ENCODE measurements at regions not wholly inside any gene's neighbourhood (a gene's known extent, or its start where the extent isn't known, plus 50 kb on each side); places are given as distances from the start of the nearest gene placed in this dataset.

DNA sequence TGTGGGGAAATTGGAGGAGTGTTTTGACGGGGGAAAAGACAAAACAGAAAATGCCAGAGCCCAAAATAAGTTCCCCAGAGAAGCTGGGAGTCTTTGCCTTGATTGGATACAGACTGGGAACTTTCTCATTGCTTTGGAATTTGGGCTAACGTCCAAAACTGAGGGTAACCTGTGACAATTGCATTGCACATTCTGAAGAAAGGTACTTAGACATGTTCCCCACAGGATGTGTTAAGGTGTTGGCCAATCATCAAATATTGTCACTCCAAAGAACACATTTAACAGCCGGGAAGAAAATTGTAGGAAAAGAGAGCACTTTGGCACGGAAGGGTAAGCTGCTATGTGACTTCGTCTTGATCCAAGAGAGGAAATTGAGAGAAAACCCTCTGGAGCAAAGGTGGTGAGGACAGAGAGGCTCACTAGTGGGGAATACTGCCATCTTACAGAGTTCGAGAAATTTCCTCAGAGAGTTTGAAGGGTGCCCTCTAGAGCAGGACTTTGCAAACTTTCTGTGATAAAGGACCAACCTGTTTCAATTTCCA is 619.5 kb upstream of the TBL1XR1 start:
- H3K4me3 Mint-ChIP-seq, result no peak overlapping the region
- DNase-seq (no peak), ATAC-seq (no peak)
- H3K36me3 Mint-ChIP-seq (ENCODE audit: low read depth), result no peaks in the 10 kb centered on the region
- no peaks in the 10 kb centered on the region for H3K27me3 Mint-ChIP-seq
- H3K27ac Mint-ChIP-seq, result no peak overlapping the region
- H3K4me1 Mint-ChIP-seq, result peaks cover 26% of the 10 kb centered on the region
- no peaks in the 10 kb centered on the region for H3K9me3 Mint-ChIP-seq

DNA sequence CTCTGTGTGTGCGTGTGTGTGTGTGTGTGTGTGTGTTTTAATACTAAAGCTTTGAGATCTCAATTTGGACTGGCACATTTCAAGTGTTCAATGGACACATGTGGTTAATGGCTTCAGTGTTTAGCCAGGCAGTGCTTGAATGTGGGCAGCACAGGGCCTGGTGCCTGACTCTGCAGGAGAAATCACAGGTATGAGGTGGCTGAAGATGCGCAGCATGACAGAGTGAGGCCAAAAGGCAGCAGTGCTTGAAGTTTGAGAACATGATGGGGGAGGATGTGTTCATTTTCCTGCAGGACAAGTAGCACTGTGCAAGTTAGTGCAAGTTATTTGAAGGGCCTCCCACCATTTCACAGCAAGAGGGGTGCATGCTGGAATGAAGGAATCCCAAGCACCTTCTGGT is 620.5 kb upstream of the TBL1XR1 start:
- Mint-ChIP-seq H3K4me3 (no peak overlapping the region), H3K4me1 (peaks cover 22% of the 10 kb centered on the region), H3K9me3 (no peaks in the 10 kb centered on the region), H3K27ac (no peak overlapping the region), H3K36me3 (ENCODE audit: low read depth) (no peaks in the 10 kb centered on the region), H3K27me3 (no peaks in the 10 kb centered on the region)
- DNase-seq (no peak), ATAC-seq (no peak)

- no peaks in the 10 kb centered on the region for H3K27me3 Mint-ChIP-seq
- ATAC-seq, result no peak
- H3K27ac Mint-ChIP-seq, result no peak overlapping the region
- H3K4me3 Mint-ChIP-seq, result no peak overlapping the region
- no peaks in the 10 kb centered on the region for H3K36me3 Mint-ChIP-seq (ENCODE audit: low read depth)
- H3K4me1 Mint-ChIP-seq, result peaks cover 22% of the 10 kb centered on the region
- no peak for DNase-seq
- H3K9me3 Mint-ChIP-seq, result no peaks in the 10 kb centered on the region
Observed at GRCh38 chr3:177818712-177819240, 621.5 kb upstream of the TBL1XR1 start.

GRCh38 chr3:177820683-177821316 is 623.5 kb upstream of the TBL1XR1 start:
- no peaks in the 10 kb centered on the region for H3K9me3 Mint-ChIP-seq
- ATAC-seq (no peak), DNase-seq (no peak)
- no peaks in the 10 kb centered on the region for H3K36me3 Mint-ChIP-seq (ENCODE audit: low read depth)
- no peak overlapping the region for H3K4me3 Mint-ChIP-seq
- H3K4me1 Mint-ChIP-seq, result peaks cover 20% of the 10 kb centered on the region
- H3K27ac Mint-ChIP-seq, result peak overlapping the region; percentile 10
- H3K27me3 Mint-ChIP-seq, result no peaks in the 10 kb centered on the region

GRCh38 chr3:177822681-177823096 is 625.4 kb upstream of the TBL1XR1 start:
- H3K4me3 Mint-ChIP-seq, result no peak overlapping the region
- no peak for DNase-seq
- H3K27ac Mint-ChIP-seq, result no peak overlapping the region
- ATAC-seq, result no peak
- no peaks in the 10 kb centered on the region for H3K27me3 Mint-ChIP-seq
- peaks cover 25% of the 10 kb centered on the region for H3K4me1 Mint-ChIP-seq
- H3K36me3 Mint-ChIP-seq (ENCODE audit: low read depth), result no peaks in the 10 kb centered on the region
- no peaks in the 10 kb centered on the region for H3K9me3 Mint-ChIP-seq

- no peak for DNase-seq
- Mint-ChIP-seq H3K36me3 (ENCODE audit: low read depth) (no peaks in the 10 kb centered on the region), H3K4me3 (no peak overlapping the region), H3K4me1 (peaks cover 30% of the 10 kb centered on the region), H3K27ac (no peak overlapping the region), H3K27me3 (no peaks in the 10 kb centered on the region), H3K9me3 (no peaks in the 10 kb centered on the region)
- no peak for ATAC-seq
Observed at GRCh38 chr3:177823701-177824189, 626.5 kb upstream of the TBL1XR1 start.

- Mint-ChIP-seq H3K4me1 (peaks cover 30% of the 10 kb centered on the region), H3K27ac (no peak overlapping the region), H3K27me3 (no peaks in the 10 kb centered on the region), H3K4me3 (no peak overlapping the region), H3K9me3 (no peaks in the 10 kb centered on the region), H3K36me3 (ENCODE audit: low read depth) (no peaks in the 10 kb centered on the region)
- ATAC-seq (no peak), DNase-seq (no peak)
Observed at GRCh38 chr3:177824190-177824786, 627.0 kb upstream of the TBL1XR1 start.

GRCh38 chr3:177824841-177825240 is 627.6 kb upstream of the TBL1XR1 start:
- Mint-ChIP-seq H3K27ac (no peak overlapping the region), H3K4me1 (peaks cover 29% of the 10 kb centered on the region), H3K4me3 (no peak overlapping the region), H3K27me3 (no peaks in the 10 kb centered on the region), H3K9me3 (no peaks in the 10 kb centered on the region), H3K36me3 (ENCODE audit: low read depth) (no peaks in the 10 kb centered on the region)
- DNase-seq (no peak), ATAC-seq (no peak)

DNA sequence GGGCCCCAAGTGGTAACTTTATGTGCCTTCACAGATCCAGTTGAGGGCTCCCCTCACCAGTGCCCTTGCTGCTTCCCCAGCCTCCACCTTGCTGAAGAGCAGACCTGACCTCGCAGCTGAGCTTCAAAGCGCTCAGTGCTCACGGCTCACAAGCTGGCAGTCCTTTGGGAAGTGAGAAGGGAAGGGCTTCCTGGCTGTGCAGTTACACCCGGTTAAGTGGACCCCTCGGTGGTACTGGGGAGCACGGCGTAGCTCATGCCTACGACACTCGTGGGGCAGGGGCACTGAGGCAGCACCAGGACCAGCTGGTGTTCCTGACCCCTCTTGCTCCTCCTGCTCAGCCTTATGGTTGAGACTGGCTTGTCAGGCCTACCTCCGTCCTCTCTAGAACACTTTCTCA is 629.0 kb upstream of the TBL1XR1 start:
- Mint-ChIP-seq H3K9me3 (no peaks in the 10 kb centered on the region), H3K27ac (no peak overlapping the region), H3K4me3 (no peak overlapping the region), H3K27me3 (no peaks in the 10 kb centered on the region), H3K4me1 (peaks cover 21% of the 10 kb centered on the region), H3K36me3 (ENCODE audit: low read depth) (no peaks in the 10 kb centered on the region)
- no peak for DNase-seq
- no peak for ATAC-seq

DNA sequence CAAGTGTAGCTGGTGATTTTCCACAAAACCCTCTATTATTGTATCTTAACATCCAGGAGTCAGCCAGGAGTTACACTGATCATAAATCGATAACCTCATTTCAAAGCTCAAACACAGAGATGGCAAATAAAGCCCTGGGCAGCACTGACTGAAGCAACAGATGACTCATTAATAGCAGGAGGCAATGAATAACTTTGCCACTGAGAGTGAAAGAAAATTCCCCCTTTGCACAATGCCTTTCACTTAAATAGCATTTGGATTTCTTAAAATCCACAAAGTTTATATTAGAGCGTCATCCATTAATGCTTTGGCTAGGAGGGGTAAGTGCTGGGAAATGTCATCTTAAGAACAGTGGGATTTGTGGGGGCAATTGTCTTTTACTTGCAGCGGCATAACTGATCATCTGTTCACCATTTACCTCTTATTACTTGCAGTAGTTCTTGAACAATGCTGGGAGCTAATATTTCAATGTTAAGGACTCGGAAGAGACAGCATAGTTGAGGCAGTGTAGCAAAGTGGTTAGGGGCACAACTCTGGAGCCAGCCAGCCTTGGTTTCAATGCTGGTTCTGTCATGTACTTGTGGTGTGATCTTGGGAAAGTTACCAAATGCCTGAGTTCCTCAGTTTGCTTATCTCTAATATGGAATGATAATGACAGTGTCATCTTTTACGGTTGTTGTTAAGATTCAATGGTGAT is 630.4 kb upstream of the TBL1XR1 start:
- no peaks in the 10 kb centered on the region for H3K27me3 Mint-ChIP-seq
- H3K27ac Mint-ChIP-seq, result no peak overlapping the region
- peaks cover 15% of the 10 kb centered on the region for H3K4me1 Mint-ChIP-seq
- H3K36me3 Mint-ChIP-seq (ENCODE audit: low read depth), result no peaks in the 10 kb centered on the region
- H3K4me3 Mint-ChIP-seq, result no peak overlapping the region
- H3K9me3 Mint-ChIP-seq, result no peaks in the 10 kb centered on the region
- ATAC-seq (peak; percentile 33), DNase-seq (no peak)

DNA sequence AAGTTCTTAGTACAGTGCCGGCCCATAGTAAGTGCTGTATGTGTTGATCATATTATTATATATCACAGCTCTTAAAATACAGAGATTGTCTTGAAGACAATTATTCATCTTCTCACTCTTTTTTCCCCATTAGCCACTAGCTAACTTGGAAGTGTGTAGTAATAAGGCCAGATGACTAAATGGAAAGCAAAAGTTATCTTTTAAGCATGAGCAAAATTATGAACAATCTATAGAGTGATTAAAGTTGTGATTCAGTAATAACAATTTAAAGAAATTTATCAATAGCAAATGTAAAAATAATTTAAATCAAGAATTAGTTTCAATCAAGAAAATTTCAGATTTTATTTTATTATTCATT is 630.9 kb upstream of the TBL1XR1 start:
- no peaks in the 10 kb centered on the region for H3K9me3 Mint-ChIP-seq
- H3K36me3 Mint-ChIP-seq (ENCODE audit: low read depth), result no peaks in the 10 kb centered on the region
- H3K4me3 Mint-ChIP-seq, result no peak overlapping the region
- ATAC-seq (no peak), DNase-seq (no peak)
- peaks cover 14% of the 10 kb centered on the region for H3K4me1 Mint-ChIP-seq
- H3K27ac Mint-ChIP-seq, result no peak overlapping the region
- H3K27me3 Mint-ChIP-seq, result no peaks in the 10 kb centered on the region

DNA sequence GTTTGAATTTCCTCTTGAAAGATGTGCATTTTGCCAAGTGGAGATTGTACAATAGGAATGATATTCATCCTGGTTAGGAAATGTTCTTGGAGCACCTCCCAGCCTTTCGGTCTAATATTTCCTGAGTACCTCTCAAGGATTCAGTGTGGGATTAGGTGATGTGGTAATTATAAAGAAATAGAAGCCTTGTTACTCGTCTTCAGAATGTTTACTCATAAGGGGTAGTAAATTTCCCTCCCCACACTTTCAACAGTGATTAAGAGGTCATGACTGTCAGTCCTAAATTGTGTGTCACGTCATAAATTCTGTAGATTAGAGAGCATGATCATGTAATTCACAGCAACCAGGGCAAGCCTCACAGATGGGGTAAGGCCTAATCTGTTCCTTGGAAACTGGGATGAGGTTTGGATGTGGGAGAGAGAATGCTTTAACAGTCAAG is 633.1 kb upstream of the TBL1XR1 start:
- ATAC-seq (no peak), DNase-seq (no peak)
- H3K27me3 Mint-ChIP-seq, result no peaks in the 10 kb centered on the region
- H3K36me3 Mint-ChIP-seq (ENCODE audit: low read depth), result no peaks in the 10 kb centered on the region
- no peaks in the 10 kb centered on the region for H3K9me3 Mint-ChIP-seq
- H3K27ac Mint-ChIP-seq, result no peak overlapping the region
- H3K4me1 Mint-ChIP-seq, result peaks cover 16% of the 10 kb centered on the region
- H3K4me3 Mint-ChIP-seq, result no peak overlapping the region

DNA sequence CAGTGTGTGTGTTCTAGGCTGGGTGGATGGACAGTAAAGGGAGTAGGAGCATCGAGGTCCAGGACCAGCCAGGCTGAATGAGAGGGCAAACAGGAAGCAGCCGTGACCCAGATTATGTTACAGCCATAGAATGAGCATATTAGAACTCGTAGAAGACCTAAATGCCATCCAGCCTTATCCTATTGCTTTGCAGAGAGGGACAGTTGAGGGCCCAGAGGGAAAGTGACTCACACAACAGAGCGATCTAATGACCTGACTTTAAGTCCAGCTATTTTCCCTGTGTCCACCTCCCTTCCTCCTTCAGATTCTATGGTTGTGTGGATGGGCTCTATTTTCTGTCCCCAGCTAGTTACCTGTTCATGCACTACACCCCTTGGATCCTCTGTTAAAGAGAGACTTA is 634.1 kb upstream of the TBL1XR1 start:
- ATAC-seq (no peak), DNase-seq (no peak)
- H3K27ac Mint-ChIP-seq, result no peak overlapping the region
- H3K4me3 Mint-ChIP-seq, result no peak overlapping the region
- H3K4me1 Mint-ChIP-seq, result peaks cover 22% of the 10 kb centered on the region
- H3K9me3 Mint-ChIP-seq, result no peaks in the 10 kb centered on the region
- no peaks in the 10 kb centered on the region for H3K27me3 Mint-ChIP-seq
- no peaks in the 10 kb centered on the region for H3K36me3 Mint-ChIP-seq (ENCODE audit: low read depth)

GRCh38 chr3:177832880-177833279 is 635.6 kb upstream of the TBL1XR1 start:
- Mint-ChIP-seq H3K9me3 (no peaks in the 10 kb centered on the region), H3K4me3 (no peak overlapping the region), H3K4me1 (peaks cover 14% of the 10 kb centered on the region), H3K27ac (no peak overlapping the region), H3K27me3 (no peaks in the 10 kb centered on the region), H3K36me3 (ENCODE audit: low read depth) (no peaks in the 10 kb centered on the region)
- ATAC-seq (no peak), DNase-seq (no peak)

DNA sequence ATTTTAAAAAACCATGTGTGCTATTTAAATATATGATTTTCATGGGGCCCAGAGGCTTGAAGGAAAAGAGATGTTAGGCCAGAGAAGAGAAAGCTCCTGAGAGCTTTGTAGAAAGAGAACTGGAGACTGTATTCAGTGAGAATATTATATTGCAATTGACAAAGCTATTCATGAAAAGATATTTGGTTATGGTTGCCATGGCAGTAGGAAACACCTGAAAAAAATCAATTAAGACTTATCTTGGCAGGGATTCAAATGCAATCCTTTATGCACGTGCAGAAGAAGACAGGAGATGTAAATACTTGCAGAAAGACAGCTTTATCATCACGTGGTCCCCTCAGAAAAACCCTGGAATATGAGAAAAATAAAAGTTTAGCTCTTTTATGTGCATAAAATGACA is 636.0 kb upstream of the TBL1XR1 start:
- ATAC-seq (no peak), DNase-seq (no peak)
- no peaks in the 10 kb centered on the region for H3K36me3 Mint-ChIP-seq (ENCODE audit: low read depth)
- H3K4me1 Mint-ChIP-seq, result peaks cover 11% of the 10 kb centered on the region
- H3K27ac Mint-ChIP-seq, result no peak overlapping the region
- H3K9me3 Mint-ChIP-seq, result no peaks in the 10 kb centered on the region
- no peaks in the 10 kb centered on the region for H3K27me3 Mint-ChIP-seq
- H3K4me3 Mint-ChIP-seq, result no peak overlapping the region

Data from activated naive CD8-positive, alpha-beta T cell treated with anti-CD3 and anti-CD28 coated beads, Interleukin-2, amount 50 U/mL, for 24 hours (primary cell).